ENCODE measurements at regions not wholly inside any gene's neighbourhood (a gene's known extent, or its start where the extent isn't known, plus 50 kb on each side); places are given as distances from the start of the nearest gene placed in this dataset.

DNA sequence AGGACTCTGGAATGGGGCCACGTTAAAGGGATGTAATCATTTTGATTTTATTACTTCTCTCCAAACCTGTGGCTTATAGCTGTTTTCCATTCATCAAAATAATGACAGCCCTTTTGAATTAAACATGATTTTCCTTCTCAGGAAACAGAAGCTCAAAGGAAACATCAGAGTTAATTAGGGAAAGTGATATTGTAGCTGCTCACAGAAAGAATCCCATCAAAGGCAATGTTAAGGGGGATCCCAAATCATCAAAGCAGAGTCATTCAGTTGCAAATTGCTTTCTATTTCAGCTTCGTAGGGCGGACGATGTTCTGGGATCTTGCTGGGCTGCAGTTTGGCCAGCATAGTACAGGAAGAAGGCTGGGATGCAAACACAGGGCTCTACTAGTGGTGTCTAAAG lies 563.2 kb downstream of the CCSER2 start:
- TF ChIP-seq TARDBP (IDR thresholded peaks at IDR 0.05) (no peak), FOXK2 (IDR thresholded peaks at IDR 0.05) (no peak), NFRKB (IDR thresholded peaks at IDR 0.05) (no peak), SP1 (IDR thresholded peaks at IDR 0.05) (no peak), FOXM1 (IDR thresholded peaks at IDR 0.05; ENCODE audit: borderline replicate concordance) (no peak), ARNT (IDR thresholded peaks at IDR 0.05) (no peak), ZNF384 (IDR thresholded peaks at IDR 0.05) (no peak), CTBP1 (IDR thresholded peaks at IDR 0.05; ENCODE audit: borderline replicate concordance) (no peak), SUZ12 (IDR thresholded peaks at IDR 0.05) (no peak), L3MBTL2 (conservative IDR thresholded peaks at IDR 0.05) (no peak), BHLHE40 (IDR thresholded peaks at IDR 0.05; ENCODE audit: borderline replicate concordance) (no peak), HDGF (IDR thresholded peaks at IDR 0.05; ENCODE audit: borderline replicate concordance) (no peak)
- TF ChIP-seq, protein P1, sequence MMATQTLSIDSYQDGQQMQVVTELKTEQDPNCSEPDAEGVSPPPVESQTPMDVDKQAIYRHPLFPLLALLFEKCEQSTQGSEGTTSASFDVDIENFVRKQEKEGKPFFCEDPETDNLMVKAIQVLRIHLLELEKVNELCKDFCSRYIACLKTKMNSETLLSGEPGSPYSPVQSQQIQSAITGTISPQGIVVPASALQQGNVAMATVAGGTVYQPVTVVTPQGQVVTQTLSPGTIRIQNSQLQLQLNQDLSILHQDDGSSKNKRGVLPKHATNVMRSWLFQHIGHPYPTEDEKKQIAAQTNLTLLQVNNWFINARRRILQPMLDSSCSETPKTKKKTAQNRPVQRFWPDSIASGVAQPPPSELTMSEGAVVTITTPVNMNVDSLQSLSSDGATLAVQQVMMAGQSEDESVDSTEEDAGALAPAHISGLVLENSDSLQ (IDR thresholded peaks at IDR 0.05), result no peak

Measured in HEK293T (cell line).